Nucleus accumbens (tissue), 56 donors: ENCODE measurements at regions not wholly inside any gene's neighbourhood (a gene's known extent, or its start where the extent isn't known, plus 50 kb on each side); places are given as distances from the start of the nearest gene placed in this dataset.

Experiments used
- DNase-seq, 56 donors: peaks; one replicate each; lab custom pipeline; 2025; lab: John Stamatoyannopoulos, UW

DNA sequence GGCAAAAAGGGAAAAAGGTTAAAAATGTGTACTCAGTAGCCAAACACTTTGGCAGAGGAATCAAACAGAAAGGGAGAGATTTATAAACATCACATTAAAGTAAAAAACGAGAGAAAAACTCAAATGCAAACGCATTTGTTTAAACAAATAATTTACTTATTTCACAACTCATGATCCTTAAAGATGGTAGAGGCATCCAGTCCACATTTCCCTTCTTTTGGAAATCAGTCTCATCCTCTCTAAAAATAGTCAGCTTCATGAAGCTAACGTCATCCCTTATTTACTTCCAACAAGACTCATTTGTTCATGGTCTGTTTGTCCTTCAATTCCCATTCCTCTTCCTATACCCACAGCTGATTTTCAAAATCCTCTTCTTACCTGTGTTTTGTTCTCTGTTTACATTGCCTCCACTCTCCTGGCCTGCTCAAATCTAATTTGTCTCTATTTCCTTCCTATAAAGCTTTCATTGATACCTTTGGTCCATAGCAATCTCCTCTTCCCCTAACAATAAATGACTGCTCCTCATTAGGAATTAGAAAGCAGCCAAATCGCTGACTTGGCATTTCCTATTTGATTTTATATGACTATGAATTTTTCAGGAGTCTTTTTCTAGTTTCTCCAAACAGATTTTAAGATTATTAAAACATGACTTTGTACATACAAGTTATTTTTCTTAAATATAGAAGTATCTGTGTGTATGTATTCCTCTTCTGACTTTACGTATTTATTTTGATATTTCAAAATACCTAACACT is 805.3 kb downstream of the TLE1 start:
- DNase-seq: no peak

DNA sequence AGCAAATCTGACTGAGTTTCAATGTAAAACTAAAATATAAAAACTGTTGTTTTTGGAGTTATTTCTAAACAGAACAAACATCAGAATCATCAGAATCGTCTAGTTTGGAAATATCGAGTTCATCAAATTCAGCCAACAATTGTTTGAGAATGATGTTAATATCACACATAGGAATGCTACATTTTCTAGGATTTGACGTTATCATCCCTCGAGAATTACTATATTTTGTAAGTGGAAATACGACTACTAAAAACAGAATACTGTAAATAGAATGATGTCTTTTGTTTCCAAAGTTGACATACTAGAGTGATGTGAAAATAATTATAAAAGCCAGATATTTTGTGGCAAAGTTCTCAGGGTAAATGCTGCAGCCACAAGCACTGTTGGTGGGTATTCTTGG is 805.9 kb downstream of the TLE1 start:
- DNase-seq: no peak

DNA sequence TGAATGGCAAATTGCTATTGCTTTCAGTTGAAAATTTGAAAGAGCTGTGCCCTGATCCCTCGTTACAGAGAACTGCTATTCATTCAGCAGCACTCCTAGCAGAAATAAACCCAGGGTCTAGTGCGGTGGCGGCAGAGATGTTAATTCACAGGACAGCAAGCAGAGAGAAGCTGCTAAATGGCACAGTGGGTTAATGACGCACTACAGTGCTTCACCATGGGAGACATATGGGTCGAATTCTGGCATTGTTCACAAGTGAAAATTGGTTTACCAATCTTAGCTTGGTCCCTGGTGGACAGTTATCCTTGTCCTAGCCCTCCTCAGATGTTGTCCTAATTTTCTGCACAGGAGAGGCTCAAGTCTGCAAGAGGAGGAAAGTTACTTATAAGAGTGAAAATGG is 807.4 kb downstream of the TLE1 start:
- DNase-seq: no peak

DNA sequence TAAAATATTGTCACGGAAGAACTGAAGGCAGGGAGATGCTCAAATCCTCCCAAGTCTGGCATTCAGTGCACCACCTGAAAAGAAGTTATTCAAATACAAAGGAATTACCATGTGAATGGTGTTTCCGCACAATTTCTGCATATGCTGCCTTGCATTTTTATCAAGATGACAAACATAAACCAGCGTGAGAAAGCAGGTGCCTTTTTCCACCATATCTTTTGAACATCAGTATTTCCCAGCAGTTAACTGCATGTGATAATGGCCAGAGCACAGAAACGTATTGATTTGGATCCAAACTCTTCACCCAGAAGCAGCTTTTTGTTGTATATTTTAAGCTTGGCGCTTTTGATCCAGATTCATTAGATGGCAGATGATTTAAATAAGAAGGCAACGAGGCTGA is 808.0 kb downstream of the TLE1 start:
- no peak for DNase-seq

DNA sequence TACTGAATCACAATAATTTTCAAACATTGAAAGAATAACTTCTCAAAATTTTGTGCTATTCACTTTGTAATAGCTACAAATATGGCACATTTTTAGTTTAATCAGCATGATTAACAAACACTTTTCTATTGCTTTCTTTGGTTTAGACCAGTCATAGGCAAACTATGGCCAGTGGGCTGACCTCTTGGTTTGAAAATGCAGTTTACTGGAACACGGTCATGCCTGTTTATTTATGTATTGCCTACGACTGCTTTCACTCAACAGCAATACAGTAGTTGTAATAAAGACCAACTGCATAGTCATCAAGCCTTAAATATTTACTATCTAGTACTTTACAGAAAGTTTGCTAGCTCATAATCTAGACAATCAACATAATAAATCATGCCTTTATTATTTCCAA is 810.8 kb downstream of the TLE1 start:
- no peak for DNase-seq

DNA sequence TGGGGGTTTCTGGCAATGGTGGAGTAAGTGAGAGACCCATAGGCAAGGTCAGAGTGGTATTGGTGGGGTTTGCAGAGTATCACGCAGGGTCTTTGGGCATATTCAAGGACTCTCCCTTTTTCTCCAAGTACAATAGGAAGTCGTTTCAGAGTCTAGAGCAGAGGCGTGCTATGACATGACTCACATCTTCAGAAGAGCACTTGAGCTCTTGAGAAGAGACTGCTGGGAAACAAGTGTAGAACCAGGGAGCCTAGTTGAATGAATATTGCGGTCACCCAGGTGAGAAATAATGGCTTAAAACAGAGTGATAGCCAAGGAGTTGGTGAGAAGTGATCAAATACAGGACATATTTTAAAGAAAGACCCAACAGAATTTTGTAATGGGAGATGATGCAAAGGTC is 813.4 kb downstream of the TLE1 start:
- DNase-seq: no peak

DNA sequence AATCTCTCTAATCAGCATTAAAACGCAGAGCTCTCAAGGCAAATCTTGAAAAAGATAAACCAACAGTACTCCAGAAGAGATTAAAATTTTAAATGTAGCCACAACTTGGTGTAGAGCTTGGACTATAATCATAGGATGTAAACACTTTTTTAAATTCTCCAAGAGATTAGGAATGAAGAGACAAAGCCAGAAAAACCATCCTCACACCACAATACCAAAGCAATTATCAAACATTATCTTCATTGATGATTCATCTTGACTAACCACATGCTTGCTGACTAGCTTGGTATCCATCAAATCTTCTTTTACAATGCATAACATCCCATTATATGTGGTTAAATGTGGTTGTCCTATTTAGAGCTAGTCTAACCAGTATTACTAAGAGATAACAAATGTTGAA is 815.1 kb downstream of the TLE1 start:
- no peak for DNase-seq

DNA sequence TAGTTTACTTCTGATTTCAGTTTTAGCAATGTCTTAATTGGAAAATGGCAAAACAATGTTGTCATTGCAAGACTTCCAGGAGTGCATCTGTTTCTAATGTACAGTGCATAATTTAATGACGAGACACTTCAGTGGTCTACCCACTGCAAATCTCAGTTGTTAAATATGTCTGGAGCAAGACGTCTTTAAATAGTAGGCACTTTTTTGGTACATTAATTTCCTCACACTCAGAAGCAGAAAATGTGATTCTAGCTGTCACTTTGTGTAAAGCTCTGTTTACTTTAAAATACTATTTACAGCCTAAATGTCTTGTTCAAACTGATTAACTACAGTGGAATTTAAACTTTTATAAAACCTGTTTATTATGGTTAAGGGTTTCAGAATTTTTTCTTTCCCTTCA is 815.5 kb downstream of the TLE1 start:
- no peak for DNase-seq

DNA sequence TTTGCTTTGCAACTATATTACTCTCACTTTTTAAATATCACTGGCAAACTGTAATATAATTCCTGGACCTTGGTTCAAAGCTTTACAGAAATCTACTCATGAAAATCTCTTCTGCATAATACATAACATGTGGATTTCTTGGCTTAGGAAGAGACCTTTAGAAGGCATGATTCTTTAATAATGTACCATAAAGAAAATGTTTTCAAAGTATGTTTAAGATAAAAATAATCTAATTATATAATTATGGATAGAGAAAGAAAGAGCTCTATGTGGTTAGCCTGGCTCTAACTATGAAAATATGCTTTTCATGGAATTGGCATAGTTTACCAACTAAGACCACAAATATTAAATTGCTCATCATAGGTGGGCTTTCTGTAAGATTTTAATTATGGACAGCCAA is 817.8 kb downstream of the TLE1 start:
- DNase-seq: no peak

DNA sequence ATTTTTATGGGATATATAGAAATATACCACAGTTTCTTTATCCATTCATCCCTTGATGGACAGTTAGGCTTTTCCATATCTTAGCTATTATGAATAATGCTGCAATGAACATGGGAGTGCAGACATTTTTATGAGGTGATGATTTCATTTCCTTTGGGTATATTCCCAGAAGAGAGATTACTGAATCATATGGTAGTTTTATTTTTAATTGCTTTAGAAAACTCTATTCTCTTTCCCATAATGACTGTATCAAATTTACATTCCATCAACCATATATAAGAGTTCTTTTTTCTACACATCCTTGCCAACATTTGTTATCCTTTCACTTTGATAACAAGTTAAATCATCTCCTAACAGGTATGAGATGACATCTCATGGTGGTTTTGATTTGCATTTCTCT is 821.6 kb downstream of the TLE1 start:
- no peak for DNase-seq

DNA sequence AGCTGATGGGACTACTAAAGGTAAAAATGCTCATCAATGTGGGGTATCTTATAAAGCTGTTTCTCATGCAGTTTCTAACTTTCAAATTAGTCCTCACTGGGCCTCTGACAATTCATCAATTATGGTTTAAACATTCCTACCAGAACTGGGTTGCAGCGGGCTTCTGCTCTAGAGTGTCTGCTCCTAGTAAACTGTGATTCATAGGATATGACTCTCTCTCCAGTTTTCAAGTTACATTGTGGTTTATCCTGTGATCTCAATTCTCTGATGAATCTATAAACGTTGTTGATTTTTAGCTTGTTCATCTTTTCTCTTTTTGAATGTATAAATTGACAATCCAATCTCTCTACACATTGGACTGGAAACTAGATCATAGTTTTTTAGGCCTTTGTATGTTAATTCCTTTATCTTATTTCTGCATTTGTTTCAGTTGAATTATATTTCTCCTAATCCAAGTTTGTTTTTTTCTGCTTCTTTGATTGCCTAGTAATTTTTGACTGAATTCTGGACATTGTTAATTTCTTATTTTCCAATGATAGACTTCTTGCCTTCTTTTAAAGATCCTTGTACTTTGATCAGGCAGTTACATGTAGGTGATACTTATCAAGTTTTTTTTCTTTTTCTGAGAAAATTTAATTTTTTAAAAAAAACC is 822.6 kb downstream of the TLE1 start:
- DNase-seq: no peak

DNA sequence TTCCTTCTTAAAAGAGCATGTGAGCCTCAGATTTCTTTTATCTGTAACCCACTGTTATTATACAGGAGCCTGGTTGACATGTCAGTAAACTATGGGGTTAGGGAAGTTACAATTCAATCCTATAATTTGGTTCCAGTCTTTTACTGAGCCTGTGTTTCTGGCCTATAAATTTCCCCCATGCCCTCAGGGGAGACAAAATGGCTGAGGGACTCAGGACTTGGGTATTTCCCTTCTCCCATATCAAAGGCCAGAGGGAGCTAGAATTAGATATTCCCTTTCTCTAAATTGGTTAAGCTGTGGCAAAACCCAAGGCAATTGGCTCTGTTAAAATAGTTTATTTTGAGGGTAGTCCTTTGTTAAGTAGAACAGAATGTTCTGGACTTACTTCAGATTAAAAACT is 823.2 kb downstream of the TLE1 start:
- DNase-seq: no peak

DNA sequence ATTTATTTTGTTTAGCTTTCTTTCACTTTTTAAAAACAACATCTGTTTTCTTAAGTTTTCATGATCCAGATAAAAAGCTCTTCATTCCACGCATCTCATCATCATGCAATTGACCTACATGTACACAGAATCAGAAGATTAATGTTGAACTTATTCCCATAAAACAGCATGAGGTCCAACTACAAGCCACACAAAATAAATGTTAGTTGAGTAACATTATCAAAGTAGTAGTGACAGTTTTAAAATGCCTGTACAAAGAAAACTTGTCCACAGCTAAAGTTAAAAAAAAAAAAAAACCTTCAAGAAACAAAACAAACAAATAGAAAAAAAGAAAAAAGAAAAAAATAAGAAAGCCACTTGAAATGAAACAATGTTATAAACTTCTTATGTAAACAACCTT is 846.3 kb downstream of the TLE1 start:
- DNase-seq: no peak

DNA sequence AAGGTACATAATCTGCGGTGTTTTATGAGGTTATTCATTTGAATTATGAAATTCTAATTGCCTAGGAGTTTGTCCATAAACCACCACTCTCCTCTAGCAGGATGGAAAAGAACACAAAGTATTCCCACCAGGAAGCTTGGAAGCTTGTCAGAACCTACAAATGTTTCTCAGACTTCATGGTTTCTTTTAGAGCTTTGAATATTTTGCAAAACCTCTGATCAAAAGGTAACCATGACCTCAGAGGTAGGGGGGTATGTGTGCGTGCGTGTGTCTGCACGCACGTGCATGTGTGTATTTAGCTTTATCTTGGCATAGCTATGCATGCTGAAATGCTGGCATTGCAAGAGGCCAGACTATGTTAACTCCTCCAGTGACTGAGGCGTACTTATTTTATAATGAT is 847.0 kb downstream of the TLE1 start:
- DNase-seq: no peak

DNA sequence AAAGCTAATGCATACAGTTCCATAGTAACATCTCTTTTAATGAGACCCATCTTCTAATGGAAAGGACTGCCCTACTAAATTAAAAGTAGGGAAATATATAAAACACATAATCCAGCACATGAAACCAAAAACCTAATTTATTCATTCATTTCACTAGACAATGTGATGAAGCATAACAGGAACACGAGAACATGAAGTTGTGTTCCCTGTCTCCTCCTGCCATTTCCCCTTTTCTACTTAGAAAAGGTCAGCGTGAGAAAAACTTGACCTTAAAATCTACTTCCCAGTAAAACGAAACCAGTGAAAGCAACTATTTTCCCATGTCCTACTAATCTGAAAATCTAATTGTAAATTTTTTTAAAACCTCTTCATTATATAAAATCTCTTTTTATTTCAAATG is 847.5 kb downstream of the TLE1 start:
- DNase-seq: no peak

DNA sequence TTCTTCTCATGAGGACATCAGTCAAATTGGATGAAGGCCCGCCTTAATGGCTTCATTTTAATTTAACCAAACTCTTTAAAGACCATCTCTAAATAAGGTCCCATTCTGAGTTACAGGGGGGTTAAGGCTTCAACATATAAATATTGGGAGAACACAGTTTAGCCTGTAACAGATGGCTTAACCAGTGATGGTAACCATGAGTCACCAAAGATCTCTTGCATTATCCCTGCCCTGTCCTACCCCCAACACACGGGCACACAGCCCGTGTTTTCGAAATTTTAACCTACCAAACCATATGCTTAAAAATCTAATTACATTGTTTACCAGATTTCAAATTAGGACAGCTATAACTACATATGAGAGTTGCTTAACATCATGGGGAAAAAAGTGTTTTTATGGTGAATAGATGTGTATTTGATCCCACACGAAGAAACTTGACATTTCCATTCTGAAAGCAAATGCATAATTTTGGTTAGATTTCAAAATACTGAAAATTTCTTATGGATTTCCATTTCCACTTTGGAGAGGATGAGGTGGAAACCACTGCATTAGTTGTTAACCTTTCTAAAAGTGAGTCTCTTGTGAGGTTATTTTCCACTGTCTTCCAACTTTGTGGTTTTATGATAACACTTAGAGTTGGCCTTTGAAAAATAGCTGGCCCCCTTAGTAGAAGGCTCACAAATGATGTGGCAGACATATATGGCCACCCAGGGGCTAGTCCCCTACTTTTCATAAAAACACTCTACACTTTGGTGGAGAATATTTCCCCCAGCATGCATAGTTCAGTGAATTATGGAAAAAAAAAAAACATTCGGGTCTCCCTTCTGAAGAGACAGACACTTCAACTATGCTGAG is 849.3 kb downstream of the TLE1 start:
- DNase-seq: no peak

DNA sequence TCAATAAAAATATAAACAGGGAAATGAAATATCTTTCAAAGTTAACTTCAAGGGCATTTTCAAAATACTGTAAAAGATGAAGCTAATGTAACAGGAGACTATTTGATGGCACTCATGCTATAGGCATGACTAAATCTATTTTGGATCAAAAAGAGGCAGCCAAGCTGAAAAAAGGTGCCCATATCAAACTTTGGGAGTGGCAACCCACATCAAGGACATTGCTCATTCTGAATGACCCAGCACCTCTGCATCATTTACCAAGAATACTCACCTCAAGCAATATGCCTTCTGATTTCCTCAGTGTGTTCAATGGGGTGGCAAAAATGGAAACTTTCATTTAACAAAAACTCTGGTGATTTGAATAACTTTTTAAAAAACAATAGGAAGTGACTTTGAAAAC is 853.3 kb downstream of the TLE1 start:
- DNase-seq: no peak

DNA sequence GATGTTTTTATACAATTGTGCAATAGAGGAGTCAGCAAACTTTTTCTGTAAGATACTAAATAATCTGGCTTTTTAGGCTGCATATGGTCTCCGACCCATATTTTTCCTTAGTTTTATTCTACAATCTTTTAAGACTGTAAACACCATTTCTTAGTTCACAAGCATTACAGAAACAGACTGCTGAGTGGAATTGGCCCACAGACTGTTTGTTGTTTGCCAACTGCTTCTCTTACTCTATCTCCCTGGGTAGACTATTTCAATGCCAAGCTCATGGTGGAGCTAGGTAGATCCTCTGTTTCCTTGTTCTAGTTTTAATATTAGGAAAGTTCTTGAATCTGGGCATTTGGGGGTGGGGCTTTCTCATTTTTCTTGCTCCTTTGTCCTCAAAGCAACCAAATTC is 857.6 kb downstream of the TLE1 start:
- no peak for DNase-seq

DNA sequence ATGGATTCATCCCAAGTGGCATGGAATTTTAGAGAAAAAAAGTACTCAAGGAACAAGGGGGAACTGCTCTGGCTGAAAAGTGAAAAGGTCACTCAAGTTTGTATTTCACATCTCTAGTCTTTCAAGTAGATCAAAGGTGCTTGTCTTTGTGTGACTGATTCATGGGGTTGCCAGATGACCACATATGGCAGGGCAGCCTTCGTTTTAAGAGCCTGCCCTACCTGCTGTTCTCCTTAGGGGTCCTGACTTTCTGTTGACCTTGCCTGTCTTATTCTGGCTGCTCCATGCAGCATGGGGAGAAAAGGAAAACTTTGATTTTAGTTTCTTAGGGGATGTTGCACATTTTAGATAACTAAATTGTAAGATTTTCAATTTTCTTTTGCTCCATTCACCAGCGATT is 877.7 kb downstream of the TLE1 start:
- DNase-seq: no peak

DNA sequence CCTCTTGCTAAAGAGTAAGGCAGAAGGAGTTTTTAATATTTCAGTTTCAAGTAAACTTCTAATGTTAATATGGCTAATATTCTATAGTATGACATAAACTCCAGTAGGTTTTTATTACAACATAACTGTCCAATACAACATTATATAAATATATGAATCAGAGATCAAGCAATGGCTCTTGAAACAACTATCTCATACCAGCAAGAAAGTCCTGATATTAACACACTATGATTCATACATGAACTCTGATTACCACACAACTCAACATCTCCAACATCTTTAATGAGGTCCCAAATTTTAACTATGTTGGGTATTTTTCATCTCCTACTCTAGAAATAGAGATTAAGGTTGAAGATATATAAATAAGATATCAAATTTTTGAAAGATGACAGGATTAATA is 878.3 kb downstream of the TLE1 start:
- no peak for DNase-seq

DNA sequence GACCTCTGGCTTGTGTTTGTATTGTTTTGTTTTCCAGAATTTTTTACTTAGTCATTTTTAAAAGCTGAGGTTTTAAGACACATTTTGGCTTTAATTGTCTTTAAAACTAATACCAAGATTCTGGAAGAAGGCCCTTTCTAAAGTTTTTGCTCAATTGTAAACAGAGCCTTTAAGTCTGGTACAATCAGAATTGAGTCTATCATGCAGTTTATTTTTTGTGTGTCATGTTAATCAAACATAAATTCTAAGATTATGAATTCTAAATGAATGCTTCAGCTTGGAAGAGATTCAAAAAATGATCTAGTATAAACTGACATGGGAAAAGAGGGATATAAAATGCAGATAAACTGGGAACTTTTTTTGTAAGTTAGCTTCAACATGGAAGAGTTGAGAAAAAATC is 882.7 kb downstream of the TLE1 start:
- DNase-seq: no peak

DNA sequence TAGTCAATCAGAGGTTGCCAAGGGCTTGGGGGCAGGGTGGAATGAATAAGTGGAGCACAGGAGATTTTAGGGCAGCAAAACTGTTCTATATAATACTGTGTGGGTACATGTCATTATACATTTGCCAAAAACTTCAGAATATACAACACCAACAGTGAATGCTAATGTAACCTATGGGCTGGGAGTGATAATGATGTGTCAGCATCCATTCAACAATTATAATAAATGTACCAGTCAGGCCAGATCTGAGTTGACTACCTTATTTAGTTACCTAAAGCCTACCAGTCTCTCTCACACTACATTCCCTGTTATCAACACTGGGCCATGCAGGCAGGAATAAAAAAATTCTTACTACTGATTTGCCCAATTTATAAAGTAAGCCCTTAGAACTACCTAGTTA is 884.5 kb downstream of the TLE1 start:
- no peak for DNase-seq
